ENCODE measurements at regions not wholly inside any gene's neighbourhood (a gene's known extent, or its start where the extent isn't known, plus 50 kb on each side); places are given as distances from the start of the nearest gene placed in this dataset.

- no peak for TF ChIP-seq CTCF (IDR thresholded peaks at IDR 0.05; ENCODE audit: low read length)
- no peak for TF ChIP-seq EZH2 (optimal IDR thresholded peaks at IDR 0.05; ENCODE audit: low read depth, low read length)
- TF ChIP-seq EZH2phosphoT487 (IDR thresholded peaks at IDR 0.05; ENCODE audit: low read length) = no peak
These were observed 71.9 kb downstream of the GPR88 start for GRCh38 chr1:100609849-100610248.

Data from MM.1S (cell line).